ENCODE measurements at regions not wholly inside any gene's neighbourhood (a gene's known extent, or its start where the extent isn't known, plus 50 kb on each side); places are given as distances from the start of the nearest gene placed in this dataset.
A peak's percentile ranks its signal among the peaks of the same experiment; 100 is the strongest.
"Not testable (repeated sequence)": the region's sequence is repeated elsewhere in the genome, so short reads cannot be mapped to it uniquely, and the experiment has no call there.

GRCh38 chr10:11691319-11691755 lies 50.8 kb upstream of the ECHDC3 start:
- Mint-ChIP-seq H3K4me1 (peaks cover 45% of the 10 kb centered on the region), H3K9me3 (no peaks in the 10 kb centered on the region), H3K36me3 (ENCODE audit: low read depth) (no peaks in the 10 kb centered on the region), H3K27me3 (no peaks in the 10 kb centered on the region), H3K4me3 (no peak overlapping the region), H3K27ac (no peak overlapping the region)
- ATAC-seq (ENCODE audit: low read depth) (no peak), DNase-seq (no peak)
- POLR2A ChIA-PET: no interaction called here
- TF ChIP-seq, protein P1, sequence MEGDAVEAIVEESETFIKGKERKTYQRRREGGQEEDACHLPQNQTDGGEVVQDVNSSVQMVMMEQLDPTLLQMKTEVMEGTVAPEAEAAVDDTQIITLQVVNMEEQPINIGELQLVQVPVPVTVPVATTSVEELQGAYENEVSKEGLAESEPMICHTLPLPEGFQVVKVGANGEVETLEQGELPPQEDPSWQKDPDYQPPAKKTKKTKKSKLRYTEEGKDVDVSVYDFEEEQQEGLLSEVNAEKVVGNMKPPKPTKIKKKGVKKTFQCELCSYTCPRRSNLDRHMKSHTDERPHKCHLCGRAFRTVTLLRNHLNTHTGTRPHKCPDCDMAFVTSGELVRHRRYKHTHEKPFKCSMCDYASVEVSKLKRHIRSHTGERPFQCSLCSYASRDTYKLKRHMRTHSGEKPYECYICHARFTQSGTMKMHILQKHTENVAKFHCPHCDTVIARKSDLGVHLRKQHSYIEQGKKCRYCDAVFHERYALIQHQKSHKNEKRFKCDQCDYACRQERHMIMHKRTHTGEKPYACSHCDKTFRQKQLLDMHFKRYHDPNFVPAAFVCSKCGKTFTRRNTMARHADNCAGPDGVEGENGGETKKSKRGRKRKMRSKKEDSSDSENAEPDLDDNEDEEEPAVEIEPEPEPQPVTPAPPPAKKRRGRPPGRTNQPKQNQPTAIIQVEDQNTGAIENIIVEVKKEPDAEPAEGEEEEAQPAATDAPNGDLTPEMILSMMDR (IDR thresholded peaks at IDR 0.05): no peak
- CTCF ChIA-PET: no interaction called here
- intact Hi-C loops (cut with micrococcal nuclease): no loop called here

DNA sequence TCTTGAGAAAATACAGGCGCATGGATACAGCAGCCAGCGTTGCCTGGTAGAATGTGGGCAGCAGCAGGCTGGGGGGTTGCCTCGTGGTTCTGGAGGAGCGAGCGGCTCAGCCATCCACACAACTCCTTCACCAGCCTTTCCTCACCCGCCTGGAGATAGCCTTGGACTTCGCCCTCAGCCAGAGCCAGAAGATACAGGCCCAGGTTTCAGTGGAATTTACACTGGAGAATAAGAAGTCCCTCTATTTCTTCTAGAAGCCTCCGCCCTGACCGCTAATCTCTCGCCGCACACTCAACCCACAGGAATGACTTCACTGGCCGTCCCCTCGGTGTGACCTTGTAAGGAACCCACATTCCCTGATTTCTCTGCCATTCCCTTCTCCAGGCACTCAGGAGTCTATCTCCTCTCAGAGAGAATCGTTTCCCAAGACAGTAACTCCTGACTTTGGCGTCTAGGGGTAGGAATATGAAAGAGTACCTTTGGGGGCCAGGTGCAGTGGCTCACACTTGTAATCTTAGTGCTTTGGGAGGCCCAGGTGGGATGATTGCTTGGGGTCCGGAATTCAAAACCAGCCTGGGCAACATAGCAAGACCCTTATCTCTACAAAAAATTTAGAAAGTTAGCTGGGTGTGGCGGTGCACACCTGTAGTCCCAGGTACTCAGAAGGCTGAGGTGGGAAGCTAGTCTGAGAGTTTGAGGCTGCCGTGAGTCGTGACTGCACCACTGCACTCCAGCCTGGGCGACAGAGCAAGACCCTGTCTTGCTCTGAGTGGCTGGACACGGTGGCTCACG lies 52.0 kb upstream of the ECHDC3 start:
- Mint-ChIP-seq H3K27me3 (no peaks in the 10 kb centered on the region), H3K4me3 (no peak overlapping the region), H3K36me3 (ENCODE audit: low read depth) (no peaks in the 10 kb centered on the region), H3K9me3 (no peaks in the 10 kb centered on the region), H3K27ac (peak overlapping the region; percentile 4), H3K4me1 (peaks cover 43% of the 10 kb centered on the region)
- intact Hi-C loops (cut with micrococcal nuclease): no loop called here
- DNase-seq: no peak
- ATAC-seq (ENCODE audit: low read depth): no peak
- CTCF ChIA-PET: interaction anchor here (1.3 kb wide), 1 partner anchor 35 kb away, joined by 3 read pairs; no protein-coding TSS in a partner anchor
- TF ChIP-seq, protein P1 (IDR thresholded peaks at IDR 0.05): no peak
- POLR2A ChIA-PET: no interaction called here

GRCh38 chr10:11688448-11688795 lies 53.8 kb upstream of the ECHDC3 start:
- ATAC-seq (ENCODE audit: low read depth); DNase-seq; H3K36me3 Mint-ChIP-seq (ENCODE audit: low read depth); intact Hi-C loops (cut with micrococcal nuclease); H3K27me3 Mint-ChIP-seq; H3K4me3 Mint-ChIP-seq; H3K9me3 Mint-ChIP-seq: not testable (repeated sequence)
- CTCF ChIA-PET: interaction anchor here (1.4 kb wide), 1 partner anchor 173 kb away, joined by 4 read pairs; no protein-coding TSS in a partner anchor
- POLR2A ChIA-PET: interaction anchor here (0.6 to 8.6 kb wide), 5 partner anchors 10 to 1059 kb away, joined by 3 to 85 read pairs (median 5); partner anchors contain the start of gene USP6NL
- Mint-ChIP-seq H3K27ac (peak overlapping the region; percentile 69), H3K4me1 (peaks cover 57% of the 10 kb centered on the region)

- POLR2A ChIA-PET: interaction anchor here (0.5 to 8.6 kb wide), 7 partner anchors 9 to 1059 kb away, joined by 3 to 85 read pairs (median 4); partner anchors contain the start of gene USP6NL
- H3K9me3 Mint-ChIP-seq: no peaks in the 10 kb centered on the region
- no peaks in the 10 kb centered on the region for H3K27me3 Mint-ChIP-seq
- TF ChIP-seq, protein P1 (IDR thresholded peaks at IDR 0.05): no peak
- CTCF ChIA-PET: interaction anchor here (1.0 kb wide), 1 partner anchor 11 kb away, joined by 3 read pairs; no protein-coding TSS in a partner anchor
- ATAC-seq (ENCODE audit: low read depth) (no peak), DNase-seq (no peak)
- H3K27ac Mint-ChIP-seq: peak overlapping the region; percentile 69
- peaks cover 62% of the 10 kb centered on the region for H3K4me1 Mint-ChIP-seq
- no peak overlapping the region for H3K4me3 Mint-ChIP-seq
- intact Hi-C loops (cut with micrococcal nuclease): no loop called here
- H3K36me3 Mint-ChIP-seq (ENCODE audit: low read depth): no peaks in the 10 kb centered on the region
Measured at GRCh38 chr10:11687779-11688447, 54.3 kb upstream of the ECHDC3 start.

DNA sequence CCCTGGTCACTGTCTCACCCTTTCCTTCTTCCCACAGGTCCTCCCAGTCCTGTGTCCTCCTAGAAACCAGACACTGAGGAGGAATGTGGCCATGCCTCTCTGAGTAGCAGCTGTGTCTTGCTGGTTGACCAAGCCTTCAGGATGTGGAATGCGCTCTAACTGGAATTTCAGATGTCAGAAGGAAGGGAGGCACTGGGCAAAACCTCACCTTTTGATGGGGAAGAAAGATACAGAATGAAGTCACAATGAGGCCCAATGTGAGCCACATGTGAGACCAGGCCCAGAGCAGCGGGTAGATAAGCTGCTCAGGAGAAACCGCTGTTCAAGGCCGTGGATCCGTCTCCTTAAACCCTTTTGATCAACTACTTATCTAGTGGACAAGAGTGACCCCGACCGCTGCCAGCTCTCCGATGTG lies 54.8 kb upstream of the ECHDC3 start:
- ChIA-PET CTCF (interaction anchor here (0.7 to 1.0 kb wide), 2 partner anchors 11 to 71 kb away, joined by 3 read pairs; no protein-coding TSS in a partner anchor), POLR2A (interaction anchor here (0.5 to 8.6 kb wide), 6 partner anchors 9 to 523 kb away, joined by 3 to 85 read pairs (median 4); partner anchors contain the start of gene USP6NL)
- Mint-ChIP-seq H3K27me3 (no peaks in the 10 kb centered on the region), H3K4me3 (no peak overlapping the region), H3K27ac (peak overlapping the region; percentile 69), H3K36me3 (ENCODE audit: low read depth) (no peaks in the 10 kb centered on the region), H3K9me3 (no peaks in the 10 kb centered on the region), H3K4me1 (peaks cover 67% of the 10 kb centered on the region)
- intact Hi-C loops (cut with micrococcal nuclease): no loop called here
- ATAC-seq (ENCODE audit: low read depth) (no peak), DNase-seq (no peak)
- TF ChIP-seq, protein P1 (IDR thresholded peaks at IDR 0.05): no peak

Data from activated B cell treated with CpG ODN at 0.5 μM for 24 hours (primary cell).